Pancreas (tissue), 10 donors: ENCODE measurements at regions not wholly inside any gene's neighbourhood (a gene's known extent, or its start where the extent isn't known, plus 50 kb on each side); places are given as distances from the start of the nearest gene placed in this dataset.

ENCODE experiments used
- ATAC-seq, 4 donors: fragments of 200-7000 bp; cut with Tn5 transposase; one replicate each; pipeline versions ENCODE4 v1.8.0 to v1.9.1; 2020; ENCODE audit warnings: mild to moderate bottlenecking in 4 of 4, moderate library complexity in 4 of 4
- DNase-seq, 6 donors: peaks; one replicate each; pipeline ENCODE4 v3.0.0-alpha.2; 2020
- FAIRE-seq: peaks from 2 replicates; lab custom pipeline; 2012; peaks lifted over from hg19 to GRCh38; lab: Jason Lieb, UNC
- H3K27ac ChIP-seq, 4 donors: fragments of 200-600 bp; sonication (generic); 1 replicate in 3 of 4; 2 replicates in 1 of 4; pipeline versions ENCODE4 v1.5.0 to v1.8.0; 2020
- H3K27me3 ChIP-seq, 4 donors: fragments of 200-600 bp; one replicate each; pipeline ENCODE4 v1.8.0; 2021
- H3K36me3 ChIP-seq, 3 donors: fragments of 200-600 bp; sonication (generic) in 1 of 3; one replicate each; pipeline versions ENCODE4 v1.5.0 to v1.8.0; 2020 to 2021
- H3K4me1 ChIP-seq, 3 donors: fragments of 200-600 bp; one replicate each; pipeline ENCODE4 v1.8.0; 2021
- H3K4me3 ChIP-seq, 4 donors: fragments of 200-600 bp; sonication (generic) in 2 of 4; one replicate each; pipeline versions ENCODE4 v1.5.0 to v1.8.0; 2020 to 2021
- H3K9me3 ChIP-seq, 4 donors: fragments of 200-600 bp; one replicate each; pipeline ENCODE4 v1.8.0; 2021
- WGBS, 2 donors: extraction: QIAGEN DNeasy Blood & Tissue Kit; methylation state at CpG; one replicate each; pipeline ENCODE4 v1.1.7; 2013; 5-methylcytosine and 5-hydroxymethylcytosine counted together
- intact Hi-C, 3 donors: fragments of 100-400 bp; cut with DNase I; formaldehyde crosslinking; loops; one replicate each; pipeline versions ENCODE4 v1.11.1 to v1.14.2; 2022
- TF ChIP-seq, protein P1 (sequence below), 4 donors: fragments of 200-600 bp; sonication (generic) in 3 of 4; IDR thresholded peaks; one replicate each; pipeline versions ENCODE4 v1.5.0 to v1.8.0; 2021; ENCODE audit warnings: antibody characterized with exemption in 4 of 4
- donor health status: healthy with polysubstance abuse.
- donor health status: DM: no; HTN: no; CAD: no; lungs with moderate emphysema.
- donor health status: DM: no; HTN: no; CAD: no.
- donor health status: control.
- donor health status: control.
- donor health status: Bipolar disorder and iron deficiency.
- donor health status: DM: yes; HTN: yes; CAD: no.
- donor health status: DM: no; HTN: no; CAD: no.
- donor health status: DM: no; HTN: no; CAD: no.
- donor health status: DM: yes; HTN: yes; CAD: no.

DNA sequence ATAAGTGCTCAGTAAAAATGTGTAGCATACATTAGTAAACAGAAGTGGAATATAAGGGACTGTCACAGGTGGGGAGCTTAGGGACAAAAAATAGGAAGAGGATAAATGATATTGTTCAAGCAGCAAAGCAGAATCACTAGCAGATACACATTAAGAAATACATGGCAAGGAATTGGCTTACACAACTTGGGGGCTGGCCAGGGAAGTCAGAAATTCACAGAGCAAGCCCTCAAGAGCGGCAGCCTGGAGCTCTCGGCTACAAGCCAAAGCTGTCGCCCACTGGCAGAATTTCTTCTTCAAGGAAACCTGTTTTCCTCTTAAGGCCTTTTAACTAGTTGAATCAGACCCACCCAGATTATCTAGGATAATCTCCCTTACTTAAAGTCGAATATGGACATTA is 73.0 kb upstream of the SMIM23 start:
- no peak overlapping the region for H3K4me3 ChIP-seq
- no peak overlapping the region for H3K27ac ChIP-seq
- TF ChIP-seq, protein P1, sequence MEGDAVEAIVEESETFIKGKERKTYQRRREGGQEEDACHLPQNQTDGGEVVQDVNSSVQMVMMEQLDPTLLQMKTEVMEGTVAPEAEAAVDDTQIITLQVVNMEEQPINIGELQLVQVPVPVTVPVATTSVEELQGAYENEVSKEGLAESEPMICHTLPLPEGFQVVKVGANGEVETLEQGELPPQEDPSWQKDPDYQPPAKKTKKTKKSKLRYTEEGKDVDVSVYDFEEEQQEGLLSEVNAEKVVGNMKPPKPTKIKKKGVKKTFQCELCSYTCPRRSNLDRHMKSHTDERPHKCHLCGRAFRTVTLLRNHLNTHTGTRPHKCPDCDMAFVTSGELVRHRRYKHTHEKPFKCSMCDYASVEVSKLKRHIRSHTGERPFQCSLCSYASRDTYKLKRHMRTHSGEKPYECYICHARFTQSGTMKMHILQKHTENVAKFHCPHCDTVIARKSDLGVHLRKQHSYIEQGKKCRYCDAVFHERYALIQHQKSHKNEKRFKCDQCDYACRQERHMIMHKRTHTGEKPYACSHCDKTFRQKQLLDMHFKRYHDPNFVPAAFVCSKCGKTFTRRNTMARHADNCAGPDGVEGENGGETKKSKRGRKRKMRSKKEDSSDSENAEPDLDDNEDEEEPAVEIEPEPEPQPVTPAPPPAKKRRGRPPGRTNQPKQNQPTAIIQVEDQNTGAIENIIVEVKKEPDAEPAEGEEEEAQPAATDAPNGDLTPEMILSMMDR (IDR thresholded peaks at IDR 0.05), result no peak
- H3K9me3 ChIP-seq, result no peaks in the 10 kb centered on the region
- intact Hi-C loops, result no loop called here
- FAIRE-seq, result no peak
- DNase-seq, result no peak
- H3K36me3 ChIP-seq, result no peaks in the 10 kb centered on the region
- H3K4me1 ChIP-seq, result no peaks in the 10 kb centered on the region
- 45 to 58% methylated on average over 4 of the region's 4 CpGs for WGBS, 2 donors
- H3K27me3 ChIP-seq, result no peaks in the 10 kb centered on the region
- ATAC-seq, result no peak

- ATAC-seq (no peak), DNase-seq (no peak), FAIRE-seq (no peak)
- Histone ChIP-seq H3K9me3 (no peaks in the 10 kb centered on the region), H3K27me3 (no peaks in the 10 kb centered on the region), H3K27ac (no peak overlapping the region), H3K4me3 (no peak overlapping the region), H3K4me1 (no peaks in the 10 kb centered on the region), H3K36me3 (no peaks in the 10 kb centered on the region)
- 57 to 69% methylated on average over 2 of the region's 2 CpGs for WGBS, 2 donors
- intact Hi-C loops, result no loop called here
- TF ChIP-seq, protein P1 (IDR thresholded peaks at IDR 0.05), result no peak
Observed at GRCh38 chr5:171713152-171713551, 72.5 kb upstream of the SMIM23 start.

GRCh38 chr5:171714261-171714660 is 71.4 kb upstream of the SMIM23 start:
- WGBS, 2 donors, result 74 to 84% methylated on average over 2 of the region's 2 CpGs
- ATAC-seq (no peak), FAIRE-seq (no peak), DNase-seq (no peak)
- Histone ChIP-seq H3K4me1 (no peaks in the 10 kb centered on the region), H3K27me3 (no peaks in the 10 kb centered on the region), H3K36me3 (no peaks in the 10 kb centered on the region), H3K27ac (no peak overlapping the region), H3K9me3 (no peaks in the 10 kb centered on the region), H3K4me3 (no peak overlapping the region)
- TF ChIP-seq, protein P1 (IDR thresholded peaks at IDR 0.05), result no peak
- intact Hi-C loops, result no loop called here

- Histone ChIP-seq H3K27ac (no peak overlapping the region), H3K36me3 (no peaks in the 10 kb centered on the region), H3K9me3 (no peaks in the 10 kb centered on the region), H3K4me1 (no peaks in the 10 kb centered on the region), H3K4me3 (no peak overlapping the region), H3K27me3 (no peaks in the 10 kb centered on the region)
- FAIRE-seq, result no peak
- ATAC-seq, result no peak
- WGBS, 2 donors, result 82 to 100% methylated on average over 1 of the region's 1 CpG
- DNase-seq, result no peak
- TF ChIP-seq, protein P1 (IDR thresholded peaks at IDR 0.05), result no peak
- intact Hi-C loops, result no loop called here
Observed at GRCh38 chr5:171714851-171715250, 70.8 kb upstream of the SMIM23 start.

DNA sequence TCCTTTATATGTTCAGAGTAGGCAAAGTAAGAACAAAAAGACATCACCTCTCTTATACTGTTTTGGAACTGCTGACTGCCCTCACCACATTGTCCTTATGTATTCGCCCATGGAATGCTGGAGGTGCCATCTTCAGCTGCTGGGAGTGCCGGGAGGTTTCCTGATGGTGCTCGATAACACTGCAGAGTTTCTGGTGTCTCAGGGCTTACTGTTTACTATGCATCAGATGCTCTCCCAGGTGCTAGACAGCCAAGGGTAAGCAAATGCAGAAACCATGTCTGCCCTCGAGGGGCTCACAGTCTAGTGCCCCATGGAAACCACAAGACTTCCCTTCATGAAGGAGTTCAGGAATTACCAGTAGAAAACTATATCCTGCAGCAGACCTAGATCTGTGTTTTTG is 70.1 kb upstream of the SMIM23 start:
- Histone ChIP-seq H3K4me1 (no peaks in the 10 kb centered on the region), H3K27me3 (no peaks in the 10 kb centered on the region), H3K4me3 (no peak overlapping the region), H3K9me3 (no peaks in the 10 kb centered on the region), H3K36me3 (no peaks in the 10 kb centered on the region), H3K27ac (no peak overlapping the region)
- intact Hi-C loops, result no loop called here
- TF ChIP-seq, protein P1 (IDR thresholded peaks at IDR 0.05), result no peak
- no peak for ATAC-seq
- no peak for FAIRE-seq
- DNase-seq, result no peak
- 61 to 69% methylated on average over 4 of the region's 4 CpGs for WGBS, 2 donors
